ENCODE measurements at regions not wholly inside any gene's neighbourhood (a gene's known extent, or its start where the extent isn't known, plus 50 kb on each side); places are given as distances from the start of the nearest gene placed in this dataset.

GRCh38 chr12:63042646-63043045, 107.7 kb upstream of the PPM1H start:
- Histone ChIP-seq H3K27me3 (ENCODE audit: insufficient read depth, low read depth, low read length) (no peaks in the 10 kb centered on the region), H3K79me2 (replicated peaks; ENCODE audit: insufficient read depth, low read length) (no peaks in the 10 kb centered on the region), H3K9me3 (ENCODE audit: low read length) (no peaks in the 10 kb centered on the region), H3F3A (ENCODE audit: insufficient read depth, low read length, poor library complexity, severe bottlenecking) (no peaks in the 10 kb centered on the region), H3K9ac (ENCODE audit: low read length) (no peak overlapping the region), H4K20me1 (ENCODE audit: insufficient read depth) (no peaks in the 10 kb centered on the region), H3K9me2 (ENCODE audit: insufficient read depth, low read length) (no peaks in the 10 kb centered on the region), H3K27ac (ENCODE audit: low read length) (no peak overlapping the region), H3K36me3 (ENCODE audit: insufficient read depth, low read length) (no peaks in the 10 kb centered on the region), H2AFZ (ENCODE audit: low read depth, low read length) (no peak overlapping the region), H3K4me3 (ENCODE audit: low read length) (no peak overlapping the region), H3K4me2 (ENCODE audit: low read length) (no peak overlapping the region)
- TF ChIP-seq EZH2 (IDR thresholded peaks at IDR 0.05; ENCODE audit: borderline replicate concordance, insufficient read depth, low read length, poor library complexity, severe bottlenecking) (no peak), MXI1 (conservative IDR thresholded peaks at IDR 0.05; ENCODE audit: poor library complexity, severe bottlenecking) (no peak), REST (IDR thresholded peaks at IDR 0.05; ENCODE audit: borderline replicate concordance) (no peak), TAF1 (IDR thresholded peaks at IDR 0.05; ENCODE audit: low read depth) (no peak), RAD21 (conservative IDR thresholded peaks at IDR 0.05) (no peak), EP300 (conservative IDR thresholded peaks at IDR 0.05; ENCODE audit: poor library complexity, severe bottlenecking) (no peak), CTCF (IDR thresholded peaks at IDR 0.05; ENCODE audit: poor library complexity, severe bottlenecking) (no peak), SMC3 (conservative IDR thresholded peaks at IDR 0.05; ENCODE audit: poor library complexity) (no peak), POLR2AphosphoS5 (IDR thresholded peaks at IDR 0.05) (no peak)

GRCh38 chr12:63041601-63042000, 106.7 kb upstream of the PPM1H start:
- H3K9ac ChIP-seq (ENCODE audit: low read length), result no peak overlapping the region
- no peak overlapping the region for H3K27ac ChIP-seq (ENCODE audit: low read length)
- H3K4me2 ChIP-seq (ENCODE audit: low read length), result no peak overlapping the region
- H3K4me3 ChIP-seq (ENCODE audit: low read length), result no peak overlapping the region
- H3K36me3 ChIP-seq (ENCODE audit: insufficient read depth, low read length), result no peaks in the 10 kb centered on the region
- no peaks in the 10 kb centered on the region for H3K9me2 ChIP-seq (ENCODE audit: insufficient read depth, low read length)
- no peaks in the 10 kb centered on the region for H3F3A ChIP-seq (ENCODE audit: insufficient read depth, low read length, poor library complexity, severe bottlenecking)
- TF ChIP-seq TAF1 (IDR thresholded peaks at IDR 0.05; ENCODE audit: low read depth) (no peak), EP300 (conservative IDR thresholded peaks at IDR 0.05; ENCODE audit: poor library complexity, severe bottlenecking) (no peak), RAD21 (conservative IDR thresholded peaks at IDR 0.05) (no peak), POLR2AphosphoS5 (IDR thresholded peaks at IDR 0.05) (no peak)
- no peaks in the 10 kb centered on the region for H3K9me3 ChIP-seq (ENCODE audit: low read length)
- no peaks in the 10 kb centered on the region for H3K27me3 ChIP-seq (ENCODE audit: insufficient read depth, low read depth, low read length)
- no peak overlapping the region for H2AFZ ChIP-seq (ENCODE audit: low read depth, low read length)
- H4K20me1 ChIP-seq (ENCODE audit: insufficient read depth), result no peaks in the 10 kb centered on the region
- no peaks in the 10 kb centered on the region for H3K79me2 ChIP-seq (replicated peaks; ENCODE audit: insufficient read depth, low read length)
